GM19395 (cell line): ENCODE measurements at regions not wholly inside any gene's neighbourhood (a gene's known extent, or its start where the extent isn't known, plus 50 kb on each side); places are given as distances from the start of the nearest gene placed in this dataset.

Experiments used
- ATAC-seq: cut with Tn5 transposase; IDR thresholded peaks from one replicate; pipeline ENCODE4 v1.9.1; 2021; ENCODE audit warnings: mild to moderate bottlenecking, moderate library complexity; ENCODE audit not compliant: unreplicated experiment

- ATAC-seq = no peak
Measured at GRCh38 chr6:159444056-159444760, 248.8 kb downstream of the SOD2 start.

- no peak for ATAC-seq
Measured at GRCh38 chr6:159443417-159443920, 249.6 kb downstream of the SOD2 start.

GRCh38 chr6:159441704-159441981 is 251.4 kb downstream of the SOD2 start:
- no peak for ATAC-seq

GRCh38 chr6:159440911-159441703 is 251.9 kb downstream of the SOD2 start:
- no peak for ATAC-seq

GRCh38 chr6:159440349-159440748 is 252.7 kb downstream of the SOD2 start:
- ATAC-seq = no peak

GRCh38 chr6:159439651-159440050 is 253.4 kb downstream of the SOD2 start:
- ATAC-seq = no peak

- ATAC-seq = no peak
Measured at GRCh38 chr6:159438106-159438505, 254.9 kb downstream of the SOD2 start.

GRCh38 chr6:159436581-159436980 is 256.5 kb downstream of the SOD2 start:
- no peak for ATAC-seq

GRCh38 chr6:159435701-159436100 is 257.3 kb downstream of the SOD2 start:
- ATAC-seq = no peak

- ATAC-seq = no peak
Measured at GRCh38 chr6:159434410-159434809, 258.6 kb downstream of the SOD2 start.

- ATAC-seq = no peak
Measured at GRCh38 chr6:159433550-159433949, 259.5 kb downstream of the SOD2 start.

- no peak for ATAC-seq
Measured at GRCh38 chr6:159431750-159432149, 261.3 kb downstream of the SOD2 start.

GRCh38 chr6:159430323-159430722 is 261.1 kb downstream of the FNDC1 start:
- ATAC-seq = no peak

- ATAC-seq = no peak
Measured at GRCh38 chr6:159429433-159429832, 260.2 kb downstream of the FNDC1 start.

GRCh38 chr6:159427771-159428170 is 258.6 kb downstream of the FNDC1 start:
- ATAC-seq = no peak

- ATAC-seq = no peak
Measured at GRCh38 chr6:159427335-159427734, 258.1 kb downstream of the FNDC1 start.

- no peak for ATAC-seq
Measured at GRCh38 chr6:159425421-159425820, 256.2 kb downstream of the FNDC1 start.

- ATAC-seq = no peak
Measured at GRCh38 chr6:159422041-159422984, 253.1 kb downstream of the FNDC1 start.

- ATAC-seq = no peak
Measured at GRCh38 chr6:159421586-159421985, 252.4 kb downstream of the FNDC1 start.

GRCh38 chr6:159418997-159419396 is 249.8 kb downstream of the FNDC1 start:
- ATAC-seq = no peak

GRCh38 chr6:159416891-159417560 is 247.8 kb downstream of the FNDC1 start:
- no peak for ATAC-seq
